Suprapubic skin (tissue), 4 donors: ENCODE measurements at regions not wholly inside any gene's neighbourhood (a gene's known extent, or its start where the extent isn't known, plus 50 kb on each side); places are given as distances from the start of the nearest gene placed in this dataset.

Source experiments
- CTCF ChIP-seq, 2 donors: fragments of 200-600 bp in 1 of 2; fragments of 450-650 bp in 1 of 2; sonication (generic) in 1 of 2; IDR thresholded peaks; one replicate each; pipeline ENCODE4 v1.5.1; 2016 to 2019; ENCODE audit warnings: antibody characterized with exemption in 2 of 2, mild to moderate bottlenecking in 1 of 2, moderate library complexity in 1 of 2
- EP300 ChIP-seq: sonication (generic); formaldehyde crosslinking; IDR thresholded peaks from one replicate; pipeline ENCODE4 v1.6.1; 2017; ENCODE audit warnings: antibody characterized with exemption
- POLR2AphosphoS5 ChIP-seq, 3 donors: sonication (generic); formaldehyde crosslinking; IDR thresholded peaks; one replicate each; pipeline ENCODE4 v1.6.1; 2017; ENCODE audit warnings: antibody characterized with exemption in 3 of 3

GRCh38 chr2:185130685-185131084 is 532.4 kb downstream of the ZNF804A start:
- TF ChIP-seq CTCF (IDR thresholded peaks at IDR 0.05) (no peak), POLR2AphosphoS5 (IDR thresholded peaks at IDR 0.05) (no peak), EP300 (no peak)
